ENCODE measurements at regions not wholly inside any gene's neighbourhood (a gene's known extent, or its start where the extent isn't known, plus 50 kb on each side); places are given as distances from the start of the nearest gene placed in this dataset.

DNA sequence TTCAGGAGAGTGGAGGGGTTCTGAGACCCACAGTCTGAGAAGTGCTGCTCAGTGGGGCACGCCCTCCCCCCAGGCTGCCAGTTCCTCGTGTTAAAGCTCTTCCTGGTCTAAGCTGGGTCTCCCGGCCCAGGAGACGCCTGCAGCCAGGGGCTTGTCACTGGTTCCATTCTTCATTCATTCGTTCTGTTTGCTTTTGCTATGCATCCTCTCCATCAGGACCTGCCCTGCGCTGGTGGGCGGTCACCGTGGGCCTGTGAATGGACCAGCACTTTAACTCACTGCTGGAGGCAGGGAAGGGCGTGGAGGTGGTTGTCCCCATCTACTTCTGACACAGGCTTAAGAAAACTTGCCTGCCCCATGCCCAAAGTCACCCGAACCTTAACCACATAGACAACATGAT is 272.8 kb upstream of the HDAC4 start:
- Histone ChIP-seq H2AFZ (ENCODE audit: low read depth, low read length) (no peak overlapping the region), H3K4me1 (ENCODE audit: control insufficient read depth, extremely low read depth, insufficient read depth, low read length) (no peaks in the 10 kb centered on the region), H3K9me1 (replicated peaks; ENCODE audit: control insufficient read depth, extremely low read depth, insufficient read depth, low read length) (no peaks in the 10 kb centered on the region), H3K9me3 (replicated peaks; ENCODE audit: control insufficient read depth, insufficient read depth, low read length) (no peaks in the 10 kb centered on the region), H3K4me3 (replicated peaks in 1 of 3; ENCODE audit: insufficient read depth in 1 of 3, low read depth in 1 of 3, low read length in 3 of 3) (no peak overlapping the region), H3K27ac (ENCODE audit: insufficient read depth, low read depth, low read length) (no peak overlapping the region), H4K20me1 (replicated peaks; ENCODE audit: control insufficient read depth, extremely low read depth, insufficient read depth, low read length) (no peaks in the 10 kb centered on the region), H3K79me2 (ENCODE audit: control insufficient read depth, insufficient read depth, low read length) (no peaks in the 10 kb centered on the region), H3K4me2 (ENCODE audit: insufficient read depth, low read length) (no peak overlapping the region), H3K9ac (replicated peaks; ENCODE audit: extremely low read depth, insufficient read depth, low read length) (no peak overlapping the region), H3K36me3 (ENCODE audit: control insufficient read depth in 2 of 2, extremely low read depth in 1 of 2, insufficient read depth in 2 of 2, low read length in 2 of 2) (no peaks in the 10 kb centered on the region), H3K27me3 (ENCODE audit: control insufficient read depth in 2 of 2, insufficient read depth in 2 of 2, low read length in 2 of 2) (no peaks in the 10 kb centered on the region)
- DNase-seq (ENCODE audit: low read depth, low spot score) = no peak
- intact Hi-C loops (cut with micrococcal nuclease) = no loop called here
- TF ChIP-seq FOS (IDR thresholded peaks at IDR 0.05; ENCODE audit: borderline replicate concordance, insufficient read depth, low read length) = no peak
- TF ChIP-seq POLR2AphosphoS5 (IDR thresholded peaks at IDR 0.05; ENCODE audit: insufficient read depth, low read depth, low read length) = no peak
- TF ChIP-seq GATA2 (IDR thresholded peaks at IDR 0.05; ENCODE audit: insufficient read depth, insufficient read length, low read depth, low read length) = no peak
- TF ChIP-seq MYC (IDR thresholded peaks at IDR 0.05; ENCODE audit: low read depth, low read length) = no peak
- TF ChIP-seq POLR2A (IDR thresholded peaks at IDR 0.05; ENCODE audit: low read depth, low read length) = no peak
- no peak for TF ChIP-seq EZH2 (IDR thresholded peaks at IDR 0.05; ENCODE audit: borderline replicate concordance, low read depth, low read length, severe bottlenecking)
- TF ChIP-seq JUN (IDR thresholded peaks at IDR 0.05; ENCODE audit: borderline replicate concordance, insufficient read depth, insufficient read length, low read depth) = no peak
- TF ChIP-seq, protein P1, sequence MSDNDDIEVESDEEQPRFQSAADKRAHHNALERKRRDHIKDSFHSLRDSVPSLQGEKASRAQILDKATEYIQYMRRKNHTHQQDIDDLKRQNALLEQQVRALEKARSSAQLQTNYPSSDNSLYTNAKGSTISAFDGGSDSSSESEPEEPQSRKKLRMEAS (IDR thresholded peaks at IDR 0.05; ENCODE audit: insufficient read depth, insufficient read length) = no peak
- TF ChIP-seq, protein P2, sequence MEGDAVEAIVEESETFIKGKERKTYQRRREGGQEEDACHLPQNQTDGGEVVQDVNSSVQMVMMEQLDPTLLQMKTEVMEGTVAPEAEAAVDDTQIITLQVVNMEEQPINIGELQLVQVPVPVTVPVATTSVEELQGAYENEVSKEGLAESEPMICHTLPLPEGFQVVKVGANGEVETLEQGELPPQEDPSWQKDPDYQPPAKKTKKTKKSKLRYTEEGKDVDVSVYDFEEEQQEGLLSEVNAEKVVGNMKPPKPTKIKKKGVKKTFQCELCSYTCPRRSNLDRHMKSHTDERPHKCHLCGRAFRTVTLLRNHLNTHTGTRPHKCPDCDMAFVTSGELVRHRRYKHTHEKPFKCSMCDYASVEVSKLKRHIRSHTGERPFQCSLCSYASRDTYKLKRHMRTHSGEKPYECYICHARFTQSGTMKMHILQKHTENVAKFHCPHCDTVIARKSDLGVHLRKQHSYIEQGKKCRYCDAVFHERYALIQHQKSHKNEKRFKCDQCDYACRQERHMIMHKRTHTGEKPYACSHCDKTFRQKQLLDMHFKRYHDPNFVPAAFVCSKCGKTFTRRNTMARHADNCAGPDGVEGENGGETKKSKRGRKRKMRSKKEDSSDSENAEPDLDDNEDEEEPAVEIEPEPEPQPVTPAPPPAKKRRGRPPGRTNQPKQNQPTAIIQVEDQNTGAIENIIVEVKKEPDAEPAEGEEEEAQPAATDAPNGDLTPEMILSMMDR (IDR thresholded peaks at IDR 0.05; ENCODE audit: extremely low read depth in 1 of 2, insufficient read depth in 1 of 2, low read depth in 1 of 2, low read length in 2 of 2) = no peak
- no TSS peak for BruUV-seq (replicated peaks)
- dilution Hi-C loops (cut with MboI; ENCODE audit: extremely low pct_ligation_motif_present, low sequenced_read_pairs) = no loop called here
- ChIA-PET POLR2A (no interaction called here), CTCF (no interaction called here)
- FAIRE-seq = no peak
